ENCODE measurements at regions not wholly inside any gene's neighbourhood (a gene's known extent, or its start where the extent isn't known, plus 50 kb on each side); places are given as distances from the start of the nearest gene placed in this dataset.

DNA sequence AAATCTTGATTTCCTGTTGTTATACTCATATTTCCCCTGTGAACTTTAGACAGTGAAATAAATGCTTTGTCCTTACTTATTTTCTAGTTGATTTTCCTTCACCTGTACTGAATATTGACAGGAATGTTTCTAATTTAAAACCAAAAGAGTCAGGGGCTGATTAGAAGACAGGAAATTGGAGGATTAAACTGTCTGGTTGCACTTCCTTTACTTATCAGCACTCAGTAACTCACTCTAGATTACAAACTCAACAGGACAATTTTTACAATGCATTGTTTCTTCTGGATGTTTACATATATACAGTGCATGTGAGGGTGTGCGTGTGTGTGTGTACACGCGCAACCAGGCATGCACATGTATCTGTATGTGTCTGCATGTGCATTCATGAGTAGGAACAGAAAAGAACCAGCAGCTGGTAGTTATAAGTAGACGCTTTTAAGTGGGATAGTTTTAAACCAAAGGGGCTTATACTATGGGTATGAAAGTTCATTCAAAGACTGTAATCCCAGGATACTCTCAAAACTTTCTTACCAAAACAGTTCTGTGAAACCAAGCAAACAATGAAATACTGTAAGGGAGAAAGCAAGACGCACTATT lies 212.0 kb upstream of the NFIA start:
- TF ChIP-seq HOXD13 (CRISPR knock-in tag; IDR thresholded peaks at IDR 0.05; ENCODE audit: borderline replicate concordance) (no peak), ZNF555 (tag by site-specific recombination; conservative IDR thresholded peaks at IDR 0.05) (no peak), ZNF274 (IDR thresholded peaks at IDR 0.05; ENCODE audit: low read length) (no peak), ZNF274 (tag by site-specific recombination; IDR thresholded peaks at IDR 0.05; ENCODE audit: borderline replicate concordance) (no peak), ZNF169 (tag by site-specific recombination; IDR thresholded peaks at IDR 0.05) (no peak), EGR2 (tag by site-specific recombination; IDR thresholded peaks at IDR 0.05; ENCODE audit: low read depth) (no peak), ZNF785 (tag by site-specific recombination; IDR thresholded peaks at IDR 0.05) (no peak)
- TF ChIP-seq, protein P1, sequence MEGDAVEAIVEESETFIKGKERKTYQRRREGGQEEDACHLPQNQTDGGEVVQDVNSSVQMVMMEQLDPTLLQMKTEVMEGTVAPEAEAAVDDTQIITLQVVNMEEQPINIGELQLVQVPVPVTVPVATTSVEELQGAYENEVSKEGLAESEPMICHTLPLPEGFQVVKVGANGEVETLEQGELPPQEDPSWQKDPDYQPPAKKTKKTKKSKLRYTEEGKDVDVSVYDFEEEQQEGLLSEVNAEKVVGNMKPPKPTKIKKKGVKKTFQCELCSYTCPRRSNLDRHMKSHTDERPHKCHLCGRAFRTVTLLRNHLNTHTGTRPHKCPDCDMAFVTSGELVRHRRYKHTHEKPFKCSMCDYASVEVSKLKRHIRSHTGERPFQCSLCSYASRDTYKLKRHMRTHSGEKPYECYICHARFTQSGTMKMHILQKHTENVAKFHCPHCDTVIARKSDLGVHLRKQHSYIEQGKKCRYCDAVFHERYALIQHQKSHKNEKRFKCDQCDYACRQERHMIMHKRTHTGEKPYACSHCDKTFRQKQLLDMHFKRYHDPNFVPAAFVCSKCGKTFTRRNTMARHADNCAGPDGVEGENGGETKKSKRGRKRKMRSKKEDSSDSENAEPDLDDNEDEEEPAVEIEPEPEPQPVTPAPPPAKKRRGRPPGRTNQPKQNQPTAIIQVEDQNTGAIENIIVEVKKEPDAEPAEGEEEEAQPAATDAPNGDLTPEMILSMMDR (tag by site-specific recombination; IDR thresholded peaks at IDR 0.05) = no peak
- TF ChIP-seq, protein P2, sequence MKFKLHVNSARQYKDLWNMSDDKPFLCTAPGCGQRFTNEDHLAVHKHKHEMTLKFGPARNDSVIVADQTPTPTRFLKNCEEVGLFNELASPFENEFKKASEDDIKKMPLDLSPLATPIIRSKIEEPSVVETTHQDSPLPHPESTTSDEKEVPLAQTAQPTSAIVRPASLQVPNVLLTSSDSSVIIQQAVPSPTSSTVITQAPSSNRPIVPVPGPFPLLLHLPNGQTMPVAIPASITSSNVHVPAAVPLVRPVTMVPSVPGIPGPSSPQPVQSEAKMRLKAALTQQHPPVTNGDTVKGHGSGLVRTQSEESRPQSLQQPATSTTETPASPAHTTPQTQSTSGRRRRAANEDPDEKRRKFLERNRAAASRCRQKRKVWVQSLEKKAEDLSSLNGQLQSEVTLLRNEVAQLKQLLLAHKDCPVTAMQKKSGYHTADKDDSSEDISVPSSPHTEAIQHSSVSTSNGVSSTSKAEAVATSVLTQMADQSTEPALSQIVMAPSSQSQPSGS (tag by site-specific recombination; IDR thresholded peaks at IDR 0.05; ENCODE audit: low read depth) = no peak

All from HEK293 (cell line).